Fibroblast of pulmonary artery (primary cell): ENCODE measurements at regions not wholly inside any gene's neighbourhood (a gene's known extent, or its start where the extent isn't known, plus 50 kb on each side); places are given as distances from the start of the nearest gene placed in this dataset.

Experiments used
- DNase-seq: peaks from one replicate; pipeline ENCODE4 v3.0.0-alpha.2; 2010; ENCODE audit warnings: low read depth
- H3K4me3 ChIP-seq: replicated peaks from 2 replicates; pipeline ENCODE4 v1.5.1; 2011; ENCODE audit warnings: low read depth, mild to moderate bottlenecking, control low read depth, low read length, moderate library complexity
- TF ChIP-seq, protein P1 (sequence below): IDR thresholded peaks from 2 replicates; pipeline ENCODE4 v1.5.1; 2011; ENCODE audit warnings: mild to moderate bottlenecking, control low read depth, low read length, inconsistent platforms; ENCODE audit errors: missing control alignments

DNA sequence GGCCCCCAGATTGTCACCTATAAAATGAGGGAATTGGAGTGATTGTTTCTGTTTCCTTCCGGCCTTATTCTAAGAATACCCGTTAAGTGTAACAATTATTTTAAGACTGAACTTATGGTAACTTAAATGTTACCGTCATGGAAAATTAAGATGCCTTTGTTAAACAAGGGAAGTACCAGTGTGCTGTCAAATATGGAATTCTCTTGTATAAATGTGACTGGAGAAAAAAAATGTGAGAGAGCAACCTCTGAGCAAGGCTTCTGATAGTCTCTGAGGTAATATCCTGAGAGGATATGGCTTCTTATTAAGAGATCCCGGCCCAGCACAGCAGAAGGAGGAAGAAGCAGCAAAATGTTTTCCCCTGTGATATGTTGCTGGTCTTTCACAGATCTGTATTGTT is 480.7 kb upstream of the ADAMTS9 start:
- peak; percentile 20 for DNase-seq
- TF ChIP-seq, protein P1, sequence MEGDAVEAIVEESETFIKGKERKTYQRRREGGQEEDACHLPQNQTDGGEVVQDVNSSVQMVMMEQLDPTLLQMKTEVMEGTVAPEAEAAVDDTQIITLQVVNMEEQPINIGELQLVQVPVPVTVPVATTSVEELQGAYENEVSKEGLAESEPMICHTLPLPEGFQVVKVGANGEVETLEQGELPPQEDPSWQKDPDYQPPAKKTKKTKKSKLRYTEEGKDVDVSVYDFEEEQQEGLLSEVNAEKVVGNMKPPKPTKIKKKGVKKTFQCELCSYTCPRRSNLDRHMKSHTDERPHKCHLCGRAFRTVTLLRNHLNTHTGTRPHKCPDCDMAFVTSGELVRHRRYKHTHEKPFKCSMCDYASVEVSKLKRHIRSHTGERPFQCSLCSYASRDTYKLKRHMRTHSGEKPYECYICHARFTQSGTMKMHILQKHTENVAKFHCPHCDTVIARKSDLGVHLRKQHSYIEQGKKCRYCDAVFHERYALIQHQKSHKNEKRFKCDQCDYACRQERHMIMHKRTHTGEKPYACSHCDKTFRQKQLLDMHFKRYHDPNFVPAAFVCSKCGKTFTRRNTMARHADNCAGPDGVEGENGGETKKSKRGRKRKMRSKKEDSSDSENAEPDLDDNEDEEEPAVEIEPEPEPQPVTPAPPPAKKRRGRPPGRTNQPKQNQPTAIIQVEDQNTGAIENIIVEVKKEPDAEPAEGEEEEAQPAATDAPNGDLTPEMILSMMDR = no peak
- H3K4me3 ChIP-seq = no peak overlapping the region

DNA sequence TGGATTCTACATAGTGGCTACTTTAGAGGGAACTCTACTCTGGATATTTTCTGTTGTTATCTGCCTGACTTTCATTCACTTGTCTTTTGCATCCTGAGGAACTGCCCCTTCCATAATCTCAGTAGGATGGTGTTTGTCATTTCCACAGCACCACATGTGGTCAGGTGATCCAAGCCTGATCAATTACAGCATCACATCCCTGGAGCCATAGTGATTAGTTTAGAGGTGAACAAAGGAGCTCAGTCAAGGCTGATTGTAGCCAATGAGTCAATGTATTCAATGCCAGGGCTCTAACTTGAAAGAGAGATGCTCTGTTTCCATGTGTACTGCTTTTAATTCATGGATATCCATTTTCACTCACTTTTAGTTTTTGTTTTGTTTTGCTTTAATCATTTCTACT is 478.7 kb upstream of the ADAMTS9 start:
- H3K4me3 ChIP-seq = no peak overlapping the region
- TF ChIP-seq, protein P1 = no peak
- DNase-seq = no peak

DNA sequence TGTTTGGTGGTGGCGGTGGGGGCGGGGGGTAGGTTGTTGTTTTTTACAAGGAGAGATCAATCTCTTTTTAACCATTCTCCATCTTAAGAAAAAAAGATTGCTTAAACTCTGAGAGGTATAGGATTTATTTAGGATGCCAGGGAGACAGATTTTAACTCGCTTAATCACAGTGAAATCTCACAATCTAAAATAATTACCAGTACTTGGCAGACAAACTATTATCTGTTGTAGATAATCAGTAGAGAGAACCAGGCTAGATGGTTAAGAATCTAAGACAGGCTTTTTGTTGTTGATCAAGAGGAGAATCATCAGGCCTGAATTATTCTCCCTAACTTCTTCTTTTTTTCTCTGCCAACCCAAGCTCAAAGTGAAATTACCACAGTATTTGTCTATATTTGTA is 470.2 kb upstream of the ADAMTS9 start:
- DNase-seq = no peak
- TF ChIP-seq, protein P1 = no peak
- no peak overlapping the region for H3K4me3 ChIP-seq

DNA sequence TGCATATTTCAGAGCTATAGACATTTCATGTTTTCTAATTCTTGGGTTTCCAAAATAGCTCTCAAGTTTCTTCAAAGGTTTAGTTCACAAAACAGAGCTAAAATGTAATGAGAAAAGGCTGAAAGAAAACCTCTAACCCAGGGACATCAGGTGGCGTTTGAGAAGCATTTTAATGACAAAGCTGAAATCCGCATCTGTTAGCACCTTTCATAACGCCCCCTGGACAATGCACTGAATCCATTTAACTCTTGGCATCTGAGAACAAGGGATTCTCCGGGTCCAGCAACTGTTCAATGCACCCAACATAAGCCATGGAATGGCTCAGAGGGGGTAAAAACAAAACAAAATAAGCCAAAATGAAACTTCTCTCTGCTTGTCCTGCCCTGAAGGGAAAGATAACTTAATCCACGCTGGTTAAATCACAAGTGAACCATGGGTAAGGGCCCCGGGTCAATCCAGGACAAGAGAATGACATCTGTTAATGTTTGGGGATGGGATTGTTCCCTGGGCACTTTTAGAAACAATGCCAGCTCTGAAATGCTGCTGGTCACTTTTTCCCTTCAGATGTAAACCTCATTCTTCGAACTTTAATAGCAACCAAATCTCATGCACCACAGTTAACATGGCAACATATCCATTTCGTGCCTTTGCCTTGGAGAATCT is 466.2 kb upstream of the ADAMTS9 start:
- TF ChIP-seq, protein P1 = no peak
- no peak overlapping the region for H3K4me3 ChIP-seq
- DNase-seq = no peak

DNA sequence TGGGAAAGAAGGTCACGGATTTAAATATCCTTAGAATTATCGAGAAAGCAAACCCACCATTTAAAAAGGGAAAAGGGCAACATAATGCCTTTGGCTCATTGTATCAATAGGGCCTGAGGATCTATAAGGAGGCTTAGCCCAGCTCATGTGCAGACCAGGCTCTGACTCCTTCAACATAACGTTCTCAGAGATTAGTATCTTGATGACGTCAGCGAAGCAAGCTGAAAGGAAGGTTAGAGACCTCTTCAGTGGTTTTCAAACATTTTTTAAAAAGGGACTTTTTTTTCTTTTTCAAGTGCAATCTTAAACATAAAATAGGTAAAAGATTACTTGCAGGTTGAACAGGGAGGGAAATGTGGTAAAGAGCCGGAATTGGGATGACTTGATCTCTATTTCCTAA is 463.9 kb upstream of the ADAMTS9 start:
- DNase-seq = no peak
- no peak overlapping the region for H3K4me3 ChIP-seq
- TF ChIP-seq, protein P1 = no peak

DNA sequence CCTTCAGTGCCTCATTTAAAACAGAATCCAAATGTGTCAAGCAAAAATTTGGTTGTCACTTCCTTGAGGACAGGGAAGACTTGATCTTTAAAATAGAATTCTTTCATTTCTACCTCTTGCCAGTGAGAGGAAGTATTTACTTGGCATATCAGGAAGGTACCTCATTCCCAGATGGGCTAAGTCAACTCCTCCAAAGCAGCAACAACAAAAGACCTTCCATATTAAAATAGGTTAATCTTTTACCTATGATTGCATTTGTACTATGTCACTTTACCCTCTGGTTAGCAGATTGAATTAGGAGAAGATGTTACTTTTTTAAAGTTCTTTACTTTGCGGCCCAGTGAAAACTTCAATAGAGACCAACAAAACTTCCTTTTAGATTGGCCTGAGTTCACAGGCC is 462.1 kb upstream of the ADAMTS9 start:
- DNase-seq = no peak
- H3K4me3 ChIP-seq = no peak overlapping the region
- TF ChIP-seq, protein P1 = no peak

DNA sequence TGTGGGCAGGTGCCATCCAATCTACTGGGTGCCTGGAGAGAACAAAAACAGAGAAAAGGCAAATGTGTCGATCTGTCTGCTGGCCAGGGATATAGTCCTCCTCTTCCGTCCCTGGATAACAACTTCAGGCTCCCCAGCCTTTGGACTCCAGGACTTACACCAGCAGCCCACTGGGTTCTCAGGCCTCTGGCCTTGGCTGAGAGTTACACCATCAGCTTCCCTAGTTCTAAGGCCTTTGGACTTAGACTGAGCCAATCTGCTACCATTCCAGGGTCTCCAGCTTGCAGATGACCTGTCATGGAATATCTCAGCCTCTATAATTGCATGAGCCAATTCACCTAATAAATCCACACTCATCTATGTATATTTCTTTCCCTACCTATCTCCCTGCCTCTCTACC is 460.9 kb upstream of the ADAMTS9 start:
- TF ChIP-seq, protein P1 = no peak
- no peak for DNase-seq
- H3K4me3 ChIP-seq = no peak overlapping the region
